Osteocyte (in vitro differentiated cells): ENCODE measurements at regions not wholly inside any gene's neighbourhood (a gene's known extent, or its start where the extent isn't known, plus 50 kb on each side); places are given as distances from the start of the nearest gene placed in this dataset.
"Not testable (repeated sequence)": the region's sequence is repeated elsewhere in the genome, so short reads cannot be mapped to it uniquely, and the experiment has no call there.

Experiments
- DNase-seq: peaks from one replicate; pipeline ENCODE4 v3.0.0; 2021; ENCODE audit warnings: mixed read lengths; ENCODE audit not compliant: unreplicated experiment; ENCODE audit errors: extremely low spot score
- H3K27ac Mint-ChIP-seq: one replicate; pipeline ENCODE4 v1.8.0; 2021; ENCODE audit warnings: mild to moderate bottlenecking, mixed read lengths; ENCODE audit not compliant: unreplicated experiment
- H3K27me3 Mint-ChIP-seq: one replicate; pipeline ENCODE4 v1.8.0; 2021; ENCODE audit warnings: mixed read lengths; ENCODE audit not compliant: unreplicated experiment
- H3K36me3 Mint-ChIP-seq: one replicate; pipeline ENCODE4 v1.8.0; 2021; ENCODE audit warnings: mixed read lengths; ENCODE audit not compliant: unreplicated experiment
- H3K4me1 Mint-ChIP-seq: one replicate; pipeline ENCODE4 v1.8.0; 2021; ENCODE audit warnings: mixed read lengths; ENCODE audit not compliant: unreplicated experiment
- H3K4me3 Mint-ChIP-seq: one replicate; pipeline ENCODE4 v1.8.0; 2021; ENCODE audit warnings: mild to moderate bottlenecking, moderate library complexity, mixed read lengths; ENCODE audit not compliant: unreplicated experiment
- H3K9me3 Mint-ChIP-seq: one replicate; pipeline ENCODE4 v1.8.0; 2021; ENCODE audit warnings: mixed read lengths; ENCODE audit not compliant: unreplicated experiment
- TF ChIP-seq, protein P1 (sequence below): fragments of 200-600 bp; sonication (generic); IDR thresholded peaks from 2 replicates; pipeline ENCODE4 v1.5.0; 2021; ENCODE audit warnings: antibody characterized with exemption, mild to moderate bottlenecking, moderate library complexity

DNA sequence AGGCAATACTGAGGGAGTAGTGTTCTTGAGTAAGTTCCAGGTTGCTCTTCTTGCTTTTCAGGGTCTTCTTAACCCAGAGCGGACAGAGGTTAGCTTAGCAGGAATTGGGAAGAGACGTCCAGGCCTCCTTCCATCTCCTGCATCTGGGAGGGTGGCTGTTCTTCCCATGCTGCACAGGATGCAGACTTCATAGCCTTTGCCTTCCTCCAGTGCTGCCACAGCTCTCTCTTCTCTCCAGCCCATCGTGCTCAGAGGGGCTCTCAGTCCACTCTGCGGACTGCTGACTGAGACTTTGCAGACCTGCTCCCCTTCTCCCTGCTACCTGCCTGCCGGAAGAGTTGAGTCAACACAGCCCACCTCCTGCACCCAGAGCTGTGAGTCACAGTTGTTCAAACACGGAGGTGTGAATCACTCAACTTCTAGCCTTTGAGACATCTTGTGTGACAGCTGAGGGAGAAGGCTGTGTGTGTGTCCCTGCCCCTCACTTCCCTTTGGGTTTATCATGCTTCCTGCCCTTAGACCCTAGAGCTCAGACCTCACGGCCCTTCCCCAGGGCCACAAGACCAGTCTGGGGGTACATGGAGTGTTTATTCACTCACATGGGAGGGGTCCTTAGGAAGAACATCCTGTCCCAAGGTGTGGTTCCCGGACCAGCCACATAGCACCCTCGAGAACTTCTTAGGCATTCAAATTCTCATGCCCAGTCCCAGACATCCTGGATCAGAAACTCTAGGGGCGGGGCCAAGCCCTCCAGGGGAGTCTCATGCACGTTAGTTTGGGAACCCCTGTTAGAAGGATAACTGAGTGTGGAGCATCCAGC lies 158.3 kb upstream of the CACNA1E start:
- no peaks in the 10 kb centered on the region for H3K4me1 Mint-ChIP-seq
- peaks cover 4% of the 10 kb centered on the region for H3K27me3 Mint-ChIP-seq
- no peaks in the 10 kb centered on the region for H3K36me3 Mint-ChIP-seq
- no peaks in the 10 kb centered on the region for H3K9me3 Mint-ChIP-seq
- peak; percentile 67 for DNase-seq
- TF ChIP-seq, protein P1, sequence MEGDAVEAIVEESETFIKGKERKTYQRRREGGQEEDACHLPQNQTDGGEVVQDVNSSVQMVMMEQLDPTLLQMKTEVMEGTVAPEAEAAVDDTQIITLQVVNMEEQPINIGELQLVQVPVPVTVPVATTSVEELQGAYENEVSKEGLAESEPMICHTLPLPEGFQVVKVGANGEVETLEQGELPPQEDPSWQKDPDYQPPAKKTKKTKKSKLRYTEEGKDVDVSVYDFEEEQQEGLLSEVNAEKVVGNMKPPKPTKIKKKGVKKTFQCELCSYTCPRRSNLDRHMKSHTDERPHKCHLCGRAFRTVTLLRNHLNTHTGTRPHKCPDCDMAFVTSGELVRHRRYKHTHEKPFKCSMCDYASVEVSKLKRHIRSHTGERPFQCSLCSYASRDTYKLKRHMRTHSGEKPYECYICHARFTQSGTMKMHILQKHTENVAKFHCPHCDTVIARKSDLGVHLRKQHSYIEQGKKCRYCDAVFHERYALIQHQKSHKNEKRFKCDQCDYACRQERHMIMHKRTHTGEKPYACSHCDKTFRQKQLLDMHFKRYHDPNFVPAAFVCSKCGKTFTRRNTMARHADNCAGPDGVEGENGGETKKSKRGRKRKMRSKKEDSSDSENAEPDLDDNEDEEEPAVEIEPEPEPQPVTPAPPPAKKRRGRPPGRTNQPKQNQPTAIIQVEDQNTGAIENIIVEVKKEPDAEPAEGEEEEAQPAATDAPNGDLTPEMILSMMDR: no peak
- no peak overlapping the region for H3K4me3 Mint-ChIP-seq
- no peak overlapping the region for H3K27ac Mint-ChIP-seq

DNA sequence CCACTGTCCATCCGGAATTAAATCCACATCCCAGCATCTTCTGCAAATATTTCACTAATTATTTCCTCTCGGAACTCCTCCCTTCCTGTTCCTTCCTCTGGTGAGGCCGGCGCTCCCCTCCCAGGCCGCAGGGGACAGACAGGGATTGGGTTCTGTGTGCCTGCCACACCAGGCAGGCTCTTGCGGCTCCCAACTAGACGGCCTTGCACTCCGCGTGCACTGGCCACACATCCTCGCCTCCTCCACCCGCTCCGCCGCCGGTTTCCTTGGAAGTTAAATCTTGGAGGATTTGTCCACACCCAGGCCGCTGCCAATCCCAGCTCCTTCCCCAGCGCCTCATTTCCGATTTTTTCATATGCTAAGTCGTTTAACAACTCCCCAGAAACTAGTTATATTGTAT lies 157.6 kb upstream of the CACNA1E start:
- H3K36me3 Mint-ChIP-seq, H3K4me3 Mint-ChIP-seq, H3K9me3 Mint-ChIP-seq, H3K4me1 Mint-ChIP-seq, H3K27me3 Mint-ChIP-seq, H3K27ac Mint-ChIP-seq: not testable (repeated sequence)
- DNase-seq: peak; percentile 76

DNA sequence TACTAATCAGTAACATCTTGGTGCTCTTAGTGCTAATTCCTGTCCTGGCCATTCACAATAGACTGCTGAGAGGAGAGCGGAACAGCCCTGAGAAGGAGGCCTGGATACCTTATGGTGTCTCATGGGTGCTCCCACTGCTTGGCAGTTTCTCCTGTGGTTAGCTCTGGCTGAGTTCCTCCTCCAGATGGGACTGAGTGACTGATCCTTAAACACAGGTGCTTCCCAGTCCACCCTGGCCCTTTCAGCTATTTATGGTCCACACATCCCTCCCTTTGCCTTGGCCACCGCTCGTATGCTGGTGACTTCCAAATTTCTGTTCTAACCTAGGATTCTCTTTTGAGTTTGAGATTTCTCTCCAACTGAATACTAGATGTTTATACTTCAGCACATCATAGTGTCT lies 157.0 kb upstream of the CACNA1E start:
- H3K4me1 Mint-ChIP-seq: no peaks in the 10 kb centered on the region
- H3K4me3 Mint-ChIP-seq: no peak overlapping the region
- H3K36me3 Mint-ChIP-seq: no peaks in the 10 kb centered on the region
- DNase-seq: peak; percentile 38
- H3K9me3 Mint-ChIP-seq: no peaks in the 10 kb centered on the region
- TF ChIP-seq, protein P1: no peak
- H3K27me3 Mint-ChIP-seq: no peaks in the 10 kb centered on the region
- H3K27ac Mint-ChIP-seq: no peak overlapping the region

DNA sequence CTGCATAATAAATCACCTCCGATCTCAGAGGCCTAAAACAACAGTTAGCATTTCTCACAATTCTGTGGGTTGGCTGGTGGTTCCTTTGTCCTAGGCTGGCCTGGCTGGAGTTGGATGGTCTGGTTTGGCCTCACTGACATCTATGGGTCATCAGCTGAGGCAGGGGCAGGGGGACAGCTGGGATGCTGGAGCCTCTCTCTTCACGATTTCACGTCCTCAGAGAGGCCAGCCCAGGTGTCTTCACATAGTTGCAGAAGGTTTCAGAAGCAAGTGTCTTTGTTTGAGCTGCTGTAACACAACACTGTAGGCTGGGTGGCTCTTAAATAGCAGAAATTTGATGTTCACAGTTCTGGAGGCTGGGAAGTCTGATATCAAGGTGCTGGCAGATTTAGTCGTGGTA lies 155.5 kb upstream of the CACNA1E start:
- TF ChIP-seq, protein P1: no peak

DNA sequence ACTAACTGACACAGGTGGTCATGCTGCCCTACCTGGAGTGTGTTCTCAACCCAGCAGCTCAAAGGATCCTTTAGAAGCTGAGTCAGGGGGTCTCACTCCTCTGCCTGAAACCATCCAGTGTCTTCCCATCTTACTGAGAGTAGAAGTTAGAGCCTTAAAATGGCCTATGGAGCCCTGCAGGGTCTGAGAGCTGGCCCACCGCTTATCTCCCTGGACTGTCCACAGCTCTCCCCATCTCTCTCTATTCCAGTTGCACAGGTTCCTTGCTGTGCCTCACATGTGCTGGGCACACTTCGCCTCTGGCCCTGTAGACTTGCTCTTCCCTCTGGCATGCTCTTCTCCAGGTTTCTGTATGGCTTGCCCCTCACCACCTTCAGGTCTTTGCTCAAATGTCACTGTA lies 148.6 kb upstream of the CACNA1E start:
- H3K27me3 Mint-ChIP-seq: no peaks in the 10 kb centered on the region
- no peak overlapping the region for H3K4me3 Mint-ChIP-seq
- H3K27ac Mint-ChIP-seq: no peak overlapping the region
- H3K36me3 Mint-ChIP-seq: no peaks in the 10 kb centered on the region
- H3K4me1 Mint-ChIP-seq: no peaks in the 10 kb centered on the region
- peaks cover 10% of the 10 kb centered on the region for H3K9me3 Mint-ChIP-seq
- TF ChIP-seq, protein P1: no peak
- DNase-seq: no peak

More for the DNA sequence above, 155.5 kb upstream of the CACNA1E start:
- Mint-ChIP-seq H3K36me3 (no peaks in the 10 kb centered on the region), H3K27ac (no peak overlapping the region), H3K27me3 (no peaks in the 10 kb centered on the region), H3K9me3 (no peaks in the 10 kb centered on the region), H3K4me1 (no peaks in the 10 kb centered on the region), H3K4me3 (no peak overlapping the region)
- peak; percentile 53 for DNase-seq
